ENCODE measurements at regions not wholly inside any gene's neighbourhood (a gene's known extent, or its start where the extent isn't known, plus 50 kb on each side); places are given as distances from the start of the nearest gene placed in this dataset.
"Not testable (repeated sequence)": the region's sequence is repeated elsewhere in the genome, so short reads cannot be mapped to it uniquely, and the experiment has no call there.

DNA sequence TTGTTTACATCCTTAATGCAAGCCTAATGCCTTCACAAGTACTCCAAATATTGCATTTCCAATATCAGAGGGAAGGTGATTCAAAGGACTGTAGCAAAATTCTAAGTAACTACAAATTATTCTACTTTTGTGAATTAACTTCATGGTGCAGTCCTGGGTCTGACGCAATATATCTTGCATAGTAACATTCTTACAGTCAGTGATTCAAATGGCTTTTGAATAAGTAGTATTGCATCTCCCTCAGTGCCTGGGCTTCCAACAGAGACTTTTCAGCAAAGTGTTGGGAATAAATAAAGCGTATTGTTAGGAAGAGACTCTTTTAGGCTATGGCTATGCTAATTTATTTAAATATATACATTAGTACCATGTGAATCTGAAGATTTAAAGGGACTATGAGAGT lies 564.7 kb upstream of the COBL start:
- no peak for DNase-seq

GRCh38 chr7:51878865-51879264 lies 562.3 kb upstream of the COBL start:
- DNase-seq: no peak

DNA sequence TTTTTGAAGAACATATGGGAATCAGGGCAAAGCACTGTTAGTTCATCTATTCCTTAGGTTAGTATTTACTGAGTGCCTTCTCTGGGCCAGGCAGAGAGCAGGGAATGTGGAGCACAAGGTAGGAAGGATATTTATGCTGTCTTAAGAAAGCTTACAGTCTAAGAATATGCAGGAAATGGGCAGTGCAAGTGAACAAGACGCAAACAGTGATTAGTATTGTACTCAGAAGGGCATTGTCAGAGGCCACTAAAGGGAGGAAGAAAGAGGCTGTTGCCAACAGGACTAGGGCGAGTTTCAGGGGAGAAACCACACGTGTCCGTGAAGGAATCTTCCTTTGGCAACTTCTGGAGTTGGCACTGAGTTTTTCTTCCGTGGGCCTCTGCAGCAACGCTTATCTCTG lies 552.8 kb upstream of the COBL start:
- no peak for DNase-seq

GRCh38 chr7:51867117-51867516 lies 550.5 kb upstream of the COBL start:
- no peak for DNase-seq

- no peak for DNase-seq
These were observed 543.7 kb upstream of the COBL start for GRCh38 chr7:51860305-51860704.

GRCh38 chr7:51850126-51850525 lies 533.5 kb upstream of the COBL start:
- no peak for DNase-seq

- DNase-seq: no peak
These were observed 531.0 kb upstream of the COBL start for GRCh38 chr7:51847461-51848134.

DNA sequence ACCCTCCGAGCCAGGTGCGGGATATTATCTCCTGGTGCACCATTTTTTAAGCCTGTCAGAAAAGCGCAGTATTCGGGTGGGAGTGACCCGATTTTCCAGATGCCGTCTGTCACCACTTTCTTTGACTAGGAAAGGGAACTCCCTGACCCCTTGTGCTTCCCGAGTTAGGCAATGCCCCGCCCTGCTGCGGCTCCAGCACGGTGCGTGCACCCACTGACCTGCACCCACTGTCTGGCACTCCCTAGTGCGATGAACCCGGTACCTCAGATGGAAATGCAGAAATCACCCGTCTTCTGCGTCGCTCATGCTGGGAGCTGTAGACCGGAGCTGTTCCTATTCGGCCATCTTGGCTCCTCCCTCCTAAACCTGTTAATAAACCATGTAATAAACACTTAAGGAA lies 522.5 kb upstream of the COBL start:
- not testable (repeated sequence) for DNase-seq

DNA sequence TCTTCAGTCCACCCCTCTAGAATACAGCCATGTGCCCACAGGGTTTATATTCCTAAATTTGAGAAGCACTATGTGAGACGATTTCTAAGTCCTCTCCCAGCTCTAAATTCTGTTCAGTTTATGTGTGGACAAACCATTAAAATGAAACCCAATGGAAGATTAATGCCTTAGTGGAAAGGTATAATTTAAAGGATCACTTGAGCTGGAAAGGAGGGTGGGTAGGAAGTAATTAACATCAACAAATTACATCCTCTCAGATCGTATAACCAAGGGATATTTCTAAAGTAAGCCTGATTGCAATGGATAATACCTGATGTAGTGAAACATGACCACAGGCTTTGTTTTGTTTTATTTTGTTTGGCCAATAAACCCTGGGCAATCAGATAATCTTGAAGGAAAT lies 511.0 kb upstream of the COBL start:
- DNase-seq: no peak

- no peak for DNase-seq
These were observed 507.4 kb upstream of the COBL start for GRCh38 chr7:51824050-51824449.

DNA sequence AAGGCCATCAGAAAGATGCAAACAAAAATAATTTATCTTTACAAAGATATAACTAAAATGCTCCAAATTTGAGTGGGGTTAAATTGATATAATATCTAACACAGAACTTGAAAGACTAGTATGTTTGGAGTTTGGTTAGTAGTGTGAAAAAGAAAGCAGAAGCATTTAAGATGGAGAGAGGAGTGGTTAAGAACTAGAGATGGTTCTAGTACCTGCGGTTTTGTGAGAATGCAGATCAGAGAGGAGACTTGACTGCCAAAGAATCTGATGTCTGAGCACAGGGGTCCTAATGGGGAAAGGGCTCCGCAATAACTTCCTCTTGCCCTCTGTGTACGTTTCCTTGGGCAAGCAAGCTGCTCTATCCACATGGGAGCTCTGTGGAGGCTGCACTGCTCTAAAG lies 506.8 kb upstream of the COBL start:
- no peak for DNase-seq

- DNase-seq: no peak
These were observed 501.2 kb upstream of the COBL start for GRCh38 chr7:51817694-51818225.

DNA sequence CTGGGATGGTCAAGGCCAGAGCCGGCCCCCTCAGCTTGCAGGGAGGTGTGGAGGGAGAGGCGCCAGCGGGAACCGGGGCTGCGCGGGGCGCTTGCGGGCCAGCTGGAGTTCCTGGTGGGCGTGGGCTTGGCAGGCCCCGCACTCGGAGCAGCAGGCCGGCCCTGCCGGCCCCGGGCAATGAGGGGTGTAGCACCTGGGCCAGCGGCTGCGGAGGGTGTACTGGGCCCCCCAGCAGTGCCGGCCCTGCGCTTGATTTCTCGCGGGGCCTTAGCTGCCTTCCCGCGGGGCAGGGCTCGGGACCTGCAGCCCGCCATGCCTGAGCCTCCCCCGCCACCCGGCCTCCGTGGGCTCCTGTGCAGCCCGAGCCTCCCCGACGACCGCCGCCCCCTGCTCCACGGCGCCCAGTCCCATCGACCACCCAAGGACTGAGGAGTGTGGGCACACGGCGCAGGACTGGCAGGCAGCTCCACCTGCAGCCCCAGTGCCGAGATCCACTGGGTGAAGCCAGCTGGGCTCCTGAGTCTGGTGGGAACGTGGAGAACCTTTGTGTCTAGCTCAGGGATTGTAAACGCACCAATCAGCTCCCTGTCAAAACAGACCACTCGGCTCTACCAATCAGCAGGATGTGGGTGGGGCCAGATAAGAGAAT lies 489.3 kb upstream of the COBL start:
- not testable (repeated sequence) for DNase-seq

- DNase-seq: no peak
These were observed 486.1 kb upstream of the COBL start for GRCh38 chr7:51802718-51803117.

- DNase-seq: no peak
These were observed 480.8 kb upstream of the COBL start for GRCh38 chr7:51797371-51797770.

- no peak for DNase-seq
These were observed 476.2 kb upstream of the COBL start for GRCh38 chr7:51792796-51793195.

- no peak for DNase-seq
These were observed 472.9 kb upstream of the COBL start for GRCh38 chr7:51789489-51789888.

DNA sequence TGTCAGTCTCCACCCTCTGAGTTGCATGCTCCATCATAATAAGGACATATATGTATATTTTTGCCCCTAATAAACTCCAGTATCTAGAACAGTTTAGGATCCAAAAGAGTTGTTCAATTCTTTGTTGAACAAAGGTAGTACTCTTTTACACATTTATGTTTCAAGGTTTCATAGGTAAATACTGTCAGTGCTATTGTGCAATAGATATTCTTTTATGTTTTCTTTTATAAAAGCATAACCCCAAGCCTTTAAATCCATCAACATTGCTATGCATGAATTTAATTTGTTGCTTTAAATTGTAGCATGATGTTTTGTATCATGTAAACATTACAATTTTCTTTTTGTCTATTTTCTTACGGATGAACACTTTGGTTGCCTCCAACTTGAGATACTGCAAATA lies 469.7 kb upstream of the COBL start:
- DNase-seq: no peak

- no peak for DNase-seq
These were observed 469.3 kb upstream of the COBL start for GRCh38 chr7:51785876-51786275.

DNA sequence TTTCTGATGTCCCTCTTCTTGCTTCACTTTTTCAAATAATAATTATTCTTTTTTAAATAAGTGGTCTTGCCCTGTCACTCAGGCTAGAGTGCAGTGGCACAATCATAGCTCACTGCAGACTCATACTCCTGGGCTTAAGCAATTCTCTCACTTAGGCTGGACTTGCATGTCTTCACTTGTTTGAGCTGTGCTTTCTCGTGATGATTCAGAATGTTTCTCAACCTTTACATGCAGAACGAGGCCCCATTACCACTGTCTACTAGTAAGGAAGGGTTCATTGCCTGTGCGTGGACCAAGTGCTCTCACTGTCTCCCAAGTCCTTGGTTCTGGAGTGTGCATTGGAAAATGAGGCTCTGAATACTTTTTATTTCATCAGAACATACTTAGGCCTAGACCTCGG lies 468.6 kb upstream of the COBL start:
- no peak for DNase-seq

GRCh38 chr7:51783241-51783640 lies 466.6 kb upstream of the COBL start:
- no peak for DNase-seq

- no peak for DNase-seq
These were observed 461.5 kb upstream of the COBL start for GRCh38 chr7:51778121-51778520.

- no peak for DNase-seq
These were observed 457.6 kb upstream of the COBL start for GRCh38 chr7:51774178-51774577.

DNA sequence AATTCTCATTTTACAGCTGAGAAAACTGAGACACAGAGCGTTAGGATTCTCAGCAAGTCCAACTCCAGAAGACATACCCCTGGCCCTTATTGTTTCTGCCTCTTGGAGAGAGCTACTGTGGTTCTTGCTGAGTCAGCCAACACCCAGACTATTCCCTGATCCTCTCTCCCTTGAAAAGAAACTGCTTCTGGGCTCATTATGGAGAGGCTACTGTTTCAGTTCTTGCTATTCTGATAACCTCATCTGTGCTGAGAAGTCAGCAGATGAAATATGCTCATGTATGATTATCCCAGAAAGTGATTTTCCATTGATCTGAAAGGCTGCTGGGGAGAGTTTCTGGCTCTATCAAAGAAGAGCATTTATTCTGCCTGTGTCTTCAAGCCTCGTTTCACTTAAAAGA lies 455.6 kb upstream of the COBL start:
- DNase-seq: no peak

GRCh38 chr7:51764976-51765375 lies 448.4 kb upstream of the COBL start:
- DNase-seq: no peak
